Lung (tissue), 11 donors: ENCODE measurements at regions not wholly inside any gene's neighbourhood (a gene's known extent, or its start where the extent isn't known, plus 50 kb on each side); places are given as distances from the start of the nearest gene placed in this dataset.
"Not testable (repeated sequence)": the region's sequence is repeated elsewhere in the genome, so short reads cannot be mapped to it uniquely, and the experiment has no call there.

ENCODE experiments used
- ATAC-seq: fragments of 200-7000 bp; cut with Tn5 transposase; one replicate; pipeline ENCODE4 v1.9.1; 2020; ENCODE audit warnings: moderate number of reproducible peaks; ENCODE audit not compliant: insufficient read depth, low FRiP score
- DNase-seq, 3 donors: peaks; one replicate each; pipeline ENCODE4 v3.0.0-alpha.2; 2013 to 2017
- H3K27ac ChIP-seq, 2 donors: one replicate each; pipeline ENCODE4 v1.5.1; 2013; ENCODE audit warnings: mild to moderate bottlenecking in 2 of 2, moderate library complexity in 2 of 2, control low read depth in 1 of 2, inconsistent platforms in 1 of 2, low read depth in 1 of 2, low read length in 1 of 2
- H3K27me3 ChIP-seq, 3 donors: one replicate each; pipeline ENCODE4 v1.5.1; 2013; ENCODE audit warnings: low read length in 2 of 3; ENCODE audit not compliant: control insufficient read depth in 3 of 3, insufficient read depth in 3 of 3
- H3K36me3 ChIP-seq, 4 donors: one replicate each; pipeline ENCODE4 v1.5.1; 2013; ENCODE audit warnings: low read length in 4 of 4, mild to moderate bottlenecking in 1 of 4, moderate library complexity in 1 of 4; ENCODE audit not compliant: control insufficient read depth in 4 of 4, insufficient read depth in 4 of 4
- H3K4me1 ChIP-seq, 5 donors: one replicate each; pipeline ENCODE4 v1.5.1; 2013; ENCODE audit warnings: low read length in 5 of 5, mild to moderate bottlenecking in 2 of 5, moderate library complexity in 1 of 5; ENCODE audit not compliant: control insufficient read depth in 5 of 5, insufficient read depth in 5 of 5
- H3K4me3 ChIP-seq: one replicate; pipeline ENCODE4 v1.5.1; 2013; ENCODE audit warnings: mild to moderate bottlenecking, control low read depth, moderate library complexity
- H3K9ac ChIP-seq, 2 donors: one replicate each; pipeline ENCODE4 v1.5.1; 2013; ENCODE audit warnings: low read length in 2 of 2, control low read depth in 1 of 2; ENCODE audit not compliant: insufficient read depth in 1 of 2
- H3K9me3 ChIP-seq, 4 donors: one replicate each; pipeline ENCODE4 v1.5.1; 2013; ENCODE audit warnings: low read length in 3 of 4, mild to moderate bottlenecking in 1 of 4, moderate library complexity in 1 of 4; ENCODE audit not compliant: control insufficient read depth in 4 of 4, insufficient read depth in 3 of 4
- WGBS, 2 donors: extraction: QIAGEN DNeasy Blood & Tissue Kit; methylation state at CpG; one replicate each; pipeline ENCODE4 v1.1.7; 2013; 5-methylcytosine and 5-hydroxymethylcytosine counted together
- TF ChIP-seq, protein P1 (sequence below): IDR thresholded peaks from 2 replicates; pipeline ENCODE4 v1.5.1; 2012; ENCODE audit warnings: mild to moderate bottlenecking; ENCODE audit errors: control extremely low read depth, extremely low read depth
- donor health status: control.
- donor health status: control.
- donor health status: Bipolar disorder and iron deficiency.
- donor health status: healthy.
- donor health status: DM: yes; HTN: yes; CAD: no.

DNA sequence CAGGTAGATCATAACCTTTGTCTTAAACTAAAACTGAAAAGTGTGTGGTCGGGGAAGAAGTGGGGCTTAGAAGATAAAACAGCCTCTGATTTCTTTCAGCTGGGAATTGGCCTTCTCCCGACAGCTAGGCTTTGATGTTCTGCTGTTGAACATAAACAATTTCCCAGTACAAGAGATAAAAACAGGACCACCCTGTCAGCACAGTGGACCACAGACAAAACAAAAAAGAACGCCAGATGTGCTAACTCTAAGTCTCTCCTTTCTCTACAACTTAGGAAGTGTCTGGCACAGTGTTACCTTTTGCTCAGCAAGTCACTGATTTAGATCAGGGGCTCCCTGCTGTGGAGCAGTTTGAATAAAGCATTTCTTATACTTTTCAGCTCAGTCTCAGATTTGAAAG is 87.5 kb upstream of the UXT start:
- DNase-seq: peak; percentile 49 to 87 (median 81)
- 50 to 76% methylated on average over 3 of the region's 3 CpGs for WGBS, 2 donors
- Histone ChIP-seq H3K9me3 (no peaks in the 10 kb centered on the region), H3K27ac (no peak overlapping the region), H3K4me3 (no peak overlapping the region), H3K9ac (peak overlapping the region in 1 of 2 donors; percentile 57), H3K4me1 (peaks cover 0 to 11% (median 0%) of the 10 kb centered on the region in 5 donors), H3K36me3 (no peaks in the 10 kb centered on the region), H3K27me3 (peaks cover 0 to 4% (median 0%) of the 10 kb centered on the region in 3 donors)
- TF ChIP-seq, protein P1, sequence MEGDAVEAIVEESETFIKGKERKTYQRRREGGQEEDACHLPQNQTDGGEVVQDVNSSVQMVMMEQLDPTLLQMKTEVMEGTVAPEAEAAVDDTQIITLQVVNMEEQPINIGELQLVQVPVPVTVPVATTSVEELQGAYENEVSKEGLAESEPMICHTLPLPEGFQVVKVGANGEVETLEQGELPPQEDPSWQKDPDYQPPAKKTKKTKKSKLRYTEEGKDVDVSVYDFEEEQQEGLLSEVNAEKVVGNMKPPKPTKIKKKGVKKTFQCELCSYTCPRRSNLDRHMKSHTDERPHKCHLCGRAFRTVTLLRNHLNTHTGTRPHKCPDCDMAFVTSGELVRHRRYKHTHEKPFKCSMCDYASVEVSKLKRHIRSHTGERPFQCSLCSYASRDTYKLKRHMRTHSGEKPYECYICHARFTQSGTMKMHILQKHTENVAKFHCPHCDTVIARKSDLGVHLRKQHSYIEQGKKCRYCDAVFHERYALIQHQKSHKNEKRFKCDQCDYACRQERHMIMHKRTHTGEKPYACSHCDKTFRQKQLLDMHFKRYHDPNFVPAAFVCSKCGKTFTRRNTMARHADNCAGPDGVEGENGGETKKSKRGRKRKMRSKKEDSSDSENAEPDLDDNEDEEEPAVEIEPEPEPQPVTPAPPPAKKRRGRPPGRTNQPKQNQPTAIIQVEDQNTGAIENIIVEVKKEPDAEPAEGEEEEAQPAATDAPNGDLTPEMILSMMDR: no peak
- ATAC-seq: no peak

DNA sequence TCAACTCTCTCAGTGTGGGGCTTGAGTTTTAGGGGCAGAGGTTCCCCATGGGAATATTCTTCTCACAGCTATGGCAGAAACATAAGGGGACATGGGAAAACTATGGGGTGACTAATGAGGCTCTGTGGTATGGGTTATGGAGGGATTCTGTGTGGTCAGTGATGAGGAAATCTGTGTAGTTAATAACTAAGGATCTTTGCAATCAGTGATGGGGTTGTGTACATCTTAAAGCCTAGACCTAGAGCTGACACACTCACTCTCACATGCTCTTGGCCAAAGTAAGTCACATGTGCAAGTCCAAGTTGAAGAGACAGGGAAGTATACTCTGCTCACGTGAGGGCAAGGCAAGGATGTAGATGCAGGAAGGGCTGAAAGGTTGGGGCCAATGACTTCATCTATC is 86.4 kb upstream of the UXT start:
- peaks cover 0 to 3% (median 0%) of the 10 kb centered on the region in 4 donors for H3K9me3 ChIP-seq
- TF ChIP-seq, protein P1: no peak
- no peak overlapping the region for H3K9ac ChIP-seq
- H3K27ac ChIP-seq: no peak overlapping the region
- ATAC-seq (no peak), DNase-seq (no peak)
- H3K27me3 ChIP-seq: peaks cover 0 to 4% (median 0%) of the 10 kb centered on the region in 3 donors
- 53 to 67% methylated on average over 1 of the region's 1 CpG for WGBS, 2 donors
- H3K4me3 ChIP-seq: no peak overlapping the region
- H3K4me1 ChIP-seq: peaks cover 0 to 11% (median 0%) of the 10 kb centered on the region in 5 donors
- no peaks in the 10 kb centered on the region for H3K36me3 ChIP-seq

DNA sequence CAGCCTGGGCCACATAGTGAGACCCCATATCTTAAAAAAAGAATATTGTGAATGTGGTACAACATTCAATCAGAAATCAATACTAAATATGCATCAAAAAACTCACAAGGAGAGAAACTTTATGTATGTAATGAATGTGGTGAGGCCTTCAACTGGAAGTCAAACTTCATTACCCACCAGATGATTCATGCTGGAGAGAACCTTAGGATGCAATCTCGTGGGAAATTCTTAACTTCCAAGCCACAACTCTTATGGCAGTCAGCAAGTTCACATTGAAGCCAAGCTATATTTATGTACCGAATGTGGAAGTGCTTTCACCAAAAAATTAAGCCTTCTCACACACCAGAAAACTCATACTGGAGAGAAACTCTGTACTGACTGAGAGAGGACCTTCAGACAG is 84.5 kb upstream of the UXT start:
- no peak overlapping the region for H3K9ac ChIP-seq
- ATAC-seq: no peak
- H3K4me1 ChIP-seq: peaks cover 0 to 8% (median 0%) of the 10 kb centered on the region in 5 donors
- WGBS, 2 donors: 57 to 58% methylated on average over 2 of the region's 2 CpGs
- no peak overlapping the region for H3K27ac ChIP-seq
- DNase-seq: no peak
- no peaks in the 10 kb centered on the region for H3K36me3 ChIP-seq
- TF ChIP-seq, protein P1: no peak
- H3K9me3 ChIP-seq: peaks cover 0 to 3% (median 0%) of the 10 kb centered on the region in 4 donors
- H3K27me3 ChIP-seq: peaks cover 0 to 4% (median 0%) of the 10 kb centered on the region in 3 donors
- no peak overlapping the region for H3K4me3 ChIP-seq

DNA sequence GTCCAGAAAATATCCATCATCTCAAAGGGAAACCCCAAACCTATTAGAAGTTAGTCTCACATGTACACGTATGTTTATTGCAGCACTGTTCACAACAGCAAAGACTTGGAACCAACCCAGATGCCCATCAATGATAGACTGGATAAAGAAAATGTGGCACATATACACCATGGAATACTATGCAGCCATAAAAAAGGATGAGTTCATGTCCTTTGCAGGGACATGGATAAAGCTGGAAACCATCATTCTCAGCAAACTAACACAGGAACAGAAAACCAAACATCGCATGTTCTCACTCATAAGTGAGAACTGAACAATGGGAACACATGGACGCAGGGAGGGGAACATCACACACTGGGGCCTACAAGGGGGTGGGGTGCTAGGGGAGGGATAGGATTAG is 79.9 kb upstream of the UXT start:
- not testable (repeated sequence) for H3K9ac ChIP-seq, H3K4me1 ChIP-seq, H3K4me3 ChIP-seq, DNase-seq, H3K9me3 ChIP-seq, H3K27ac ChIP-seq, H3K36me3 ChIP-seq, H3K27me3 ChIP-seq, ATAC-seq
- 90 to 91% methylated on average over 3 of the region's 3 CpGs for WGBS, 2 donors
